ENCODE measurements at regions not wholly inside any gene's neighbourhood (a gene's known extent, or its start where the extent isn't known, plus 50 kb on each side); places are given as distances from the start of the nearest gene placed in this dataset.

GRCh38 chr6:147058786-147059385, 145.3 kb upstream of the STXBP5 start:
- Mint-ChIP-seq H3K27ac (no peak overlapping the region), H3K4me3 (no peak overlapping the region), H3K36me3 (no peaks in the 10 kb centered on the region), H3K9me3 (no peaks in the 10 kb centered on the region), H3K27me3 (no peaks in the 10 kb centered on the region), H3K4me1 (peaks cover 0 to 4% (median 0%) of the 10 kb centered on the region in 3 donors)
- no peaks in the 10 kb centered on the region for H3K27me3 ChIP-seq (replicated peaks in 1 of 2; ENCODE audit: control insufficient read depth in 2 of 2, extremely low read depth in 1 of 2, insufficient read depth in 2 of 2, low read length in 1 of 2)
- POLR2A ChIA-PET, result no interaction called here
- no peaks in the 10 kb centered on the region for H3K9me3 ChIP-seq
- no peaks in the 10 kb centered on the region for H3K36me3 ChIP-seq (ENCODE audit: control insufficient read depth in 2 of 2, extremely low read depth in 1 of 2, insufficient read depth in 1 of 2, low read length in 1 of 2)
- H3K4me1 ChIP-seq (ENCODE audit: control insufficient read depth in 1 of 2, extremely low read depth in 1 of 2, insufficient read depth in 2 of 2, low read length in 2 of 2), result no peaks in the 10 kb centered on the region
- CTCF ChIA-PET, result no interaction called here
- H3K4me3 ChIP-seq (ENCODE audit: control insufficient read depth in 1 of 2, extremely low read depth in 1 of 2, low read length in 1 of 2), result no peak overlapping the region
- DNase-seq (no peak), ATAC-seq (replicated peaks in 1 of 4) (no peak)
- WGBS (ENCODE audit: insufficient coverage), result 81% methylated on average over 1 of the region's 1 CpG
- no peak overlapping the region for H3K27ac ChIP-seq (ENCODE audit: low read length)

- H3K27ac ChIP-seq (ENCODE audit: low read length), result no peak overlapping the region
- no peak for DNase-seq
- no CpG with 5 or more reads among the region's 1 CpG for WGBS (ENCODE audit: insufficient coverage)
- no peak for ATAC-seq (replicated peaks in 1 of 4)
- Mint-ChIP-seq H3K27me3 (no peaks in the 10 kb centered on the region), H3K4me1 (peaks cover 5 to 10% (median 5%) of the 10 kb centered on the region in 3 donors), H3K27ac (no peak overlapping the region), H3K9me3 (no peaks in the 10 kb centered on the region), H3K36me3 (no peaks in the 10 kb centered on the region), H3K4me3 (no peak overlapping the region)
- POLR2A ChIA-PET, result no interaction called here
- CTCF ChIA-PET, result no interaction called here
- H3K4me1 ChIP-seq (ENCODE audit: control insufficient read depth in 1 of 2, extremely low read depth in 1 of 2, insufficient read depth in 2 of 2, low read length in 2 of 2), result no peaks in the 10 kb centered on the region
- H3K9me3 ChIP-seq, result no peaks in the 10 kb centered on the region
- no peaks in the 10 kb centered on the region for H3K36me3 ChIP-seq (ENCODE audit: control insufficient read depth in 2 of 2, extremely low read depth in 1 of 2, insufficient read depth in 1 of 2, low read length in 1 of 2)
- H3K4me3 ChIP-seq (ENCODE audit: control insufficient read depth in 1 of 2, extremely low read depth in 1 of 2, low read length in 1 of 2), result no peak overlapping the region
- no peaks in the 10 kb centered on the region for H3K27me3 ChIP-seq (replicated peaks in 1 of 2; ENCODE audit: control insufficient read depth in 2 of 2, extremely low read depth in 1 of 2, insufficient read depth in 2 of 2, low read length in 1 of 2)
Measured at GRCh38 chr6:147060636-147061035, 143.6 kb upstream of the STXBP5 start.

DNA sequence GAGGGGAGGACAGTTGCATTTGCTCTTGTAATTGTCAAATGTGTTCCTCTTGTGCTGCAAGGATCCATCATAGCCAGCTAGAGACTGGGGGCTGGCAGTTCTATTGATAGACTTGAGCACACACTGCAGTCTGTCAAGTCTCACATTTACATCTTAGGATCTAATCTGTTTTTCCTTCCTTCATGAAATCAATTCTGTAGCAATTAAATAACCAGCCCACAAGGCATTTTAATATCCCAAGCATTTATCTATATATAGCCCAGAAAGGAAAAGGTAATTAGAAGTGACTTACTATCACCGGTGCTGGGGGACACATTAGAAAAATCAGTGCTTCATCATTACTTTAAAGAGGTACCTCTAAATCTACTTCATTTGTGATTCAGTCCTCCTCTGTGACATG, 143.0 kb upstream of the STXBP5 start:
- Mint-ChIP-seq H3K27me3 (no peaks in the 10 kb centered on the region), H3K36me3 (no peaks in the 10 kb centered on the region), H3K27ac (no peak overlapping the region), H3K4me3 (no peak overlapping the region), H3K4me1 (peaks cover 5 to 10% (median 5%) of the 10 kb centered on the region in 3 donors), H3K9me3 (no peaks in the 10 kb centered on the region)
- WGBS (ENCODE audit: insufficient coverage), result no CpG with 5 or more reads among the region's 1 CpG
- H3K4me1 ChIP-seq (ENCODE audit: control insufficient read depth in 1 of 2, extremely low read depth in 1 of 2, insufficient read depth in 2 of 2, low read length in 2 of 2), result no peaks in the 10 kb centered on the region
- no peaks in the 10 kb centered on the region for H3K9me3 ChIP-seq
- no peak overlapping the region for H3K4me3 ChIP-seq (ENCODE audit: control insufficient read depth in 1 of 2, extremely low read depth in 1 of 2, low read length in 1 of 2)
- H3K27ac ChIP-seq (ENCODE audit: low read length), result no peak overlapping the region
- ChIA-PET CTCF (no interaction called here), POLR2A (no interaction called here)
- H3K27me3 ChIP-seq (replicated peaks in 1 of 2; ENCODE audit: control insufficient read depth in 2 of 2, extremely low read depth in 1 of 2, insufficient read depth in 2 of 2, low read length in 1 of 2), result no peaks in the 10 kb centered on the region
- H3K36me3 ChIP-seq (ENCODE audit: control insufficient read depth in 2 of 2, extremely low read depth in 1 of 2, insufficient read depth in 1 of 2, low read length in 1 of 2), result no peaks in the 10 kb centered on the region
- ATAC-seq (replicated peaks in 1 of 4), result no peak
- DNase-seq, result no peak

DNA sequence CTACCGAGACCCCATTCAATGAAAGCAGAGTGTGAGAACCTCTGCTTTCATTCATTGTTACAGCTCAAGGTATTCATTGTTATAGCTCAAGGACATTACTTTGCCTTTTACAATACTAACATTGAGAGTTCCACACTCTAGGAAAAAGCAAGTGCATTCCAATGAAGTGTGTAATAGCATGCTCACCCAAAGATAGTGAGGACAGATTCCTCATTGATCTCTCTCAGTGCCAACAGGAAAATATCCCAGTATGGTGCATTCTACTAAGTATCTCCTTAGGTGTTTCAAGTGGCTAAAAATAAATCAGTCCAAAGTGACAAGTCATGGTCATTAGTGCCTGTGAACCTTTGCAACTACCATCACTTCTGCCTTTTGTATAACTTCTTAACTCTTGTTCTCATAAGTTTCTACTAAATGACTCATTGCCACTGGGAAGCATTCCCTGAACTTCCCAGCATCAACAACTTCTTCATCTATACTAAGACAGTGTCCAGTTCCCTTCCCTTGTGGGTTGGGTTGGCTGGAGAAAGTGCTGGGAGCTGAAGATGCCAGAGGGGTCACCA, 140.7 kb upstream of the STXBP5 start:
- H3K4me3 Mint-ChIP-seq, result no peak overlapping the region

DNA sequence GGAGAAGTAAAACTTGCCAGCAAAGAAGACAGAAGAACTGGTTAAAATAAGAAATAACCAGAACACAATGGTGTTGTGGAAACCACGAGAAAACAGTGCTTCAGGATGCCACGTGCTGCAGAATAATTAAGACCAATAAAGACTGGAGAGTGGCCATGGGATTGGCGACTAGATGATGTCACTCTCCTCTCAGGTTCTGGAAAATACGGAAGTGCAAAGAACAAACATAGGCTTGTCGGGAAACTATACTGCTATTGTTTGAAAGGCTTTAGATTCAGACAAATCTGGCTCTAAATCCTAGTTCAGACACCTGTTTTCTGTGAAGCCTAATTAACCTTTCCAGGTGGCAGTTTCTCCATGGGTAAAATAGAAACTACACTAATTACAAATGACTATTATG, 138.4 kb upstream of the STXBP5 start:
- peaks cover 3% of the 10 kb centered on the region for H3K36me3 Mint-ChIP-seq
- Histone ChIP-seq H3K4me1 (ENCODE audit: control insufficient read depth in 1 of 2, extremely low read depth in 1 of 2, insufficient read depth in 2 of 2, low read length in 2 of 2) (no peaks in the 10 kb centered on the region), H3K27me3 (replicated peaks in 1 of 2; ENCODE audit: control insufficient read depth in 2 of 2, extremely low read depth in 1 of 2, insufficient read depth in 2 of 2, low read length in 1 of 2) (no peaks in the 10 kb centered on the region), H3K9me3 (no peaks in the 10 kb centered on the region), H3K27ac (ENCODE audit: low read length) (no peak overlapping the region), H3K4me3 (ENCODE audit: control insufficient read depth in 1 of 2, extremely low read depth in 1 of 2, low read length in 1 of 2) (no peak overlapping the region), H3K36me3 (ENCODE audit: control insufficient read depth in 2 of 2, extremely low read depth in 1 of 2, insufficient read depth in 1 of 2, low read length in 1 of 2) (no peaks in the 10 kb centered on the region)
- ATAC-seq (replicated peaks in 1 of 4), result no peak
- peaks cover 5 to 10% (median 5%) of the 10 kb centered on the region in 3 donors for H3K4me1 Mint-ChIP-seq
- H3K9me3 Mint-ChIP-seq, result peaks cover 0 to 6% (median 4%) of the 10 kb centered on the region in 3 donors
- no peak overlapping the region for H3K4me3 Mint-ChIP-seq
- ChIA-PET CTCF (interaction anchor here (0.7 kb wide), 2 partner anchors 127 to 353 kb away, joined by 3 to 5 read pairs; no protein-coding TSS in a partner anchor), POLR2A (no interaction called here)
- no peaks in the 10 kb centered on the region for H3K27me3 Mint-ChIP-seq
- DNase-seq, result no peak
- no peak overlapping the region for H3K27ac Mint-ChIP-seq
- 100% methylated on average over 1 of the region's 5 CpGs for WGBS (ENCODE audit: insufficient coverage)

More for the DNA sequence above, 140.7 kb upstream of the STXBP5 start:
- no peaks in the 10 kb centered on the region for H3K4me1 ChIP-seq (ENCODE audit: control insufficient read depth in 1 of 2, extremely low read depth in 1 of 2, insufficient read depth in 2 of 2, low read length in 2 of 2)
- 100% methylated on average over 1 of the region's 1 CpG for WGBS (ENCODE audit: insufficient coverage)
- CTCF ChIA-PET, result no interaction called here
- H3K27me3 Mint-ChIP-seq, result no peaks in the 10 kb centered on the region
- DNase-seq (no peak), ATAC-seq (replicated peaks in 1 of 4) (no peak)
- POLR2A ChIA-PET, result no interaction called here
- H3K4me3 ChIP-seq (ENCODE audit: control insufficient read depth in 1 of 2, extremely low read depth in 1 of 2, low read length in 1 of 2), result no peak overlapping the region
- H3K9me3 ChIP-seq, result no peaks in the 10 kb centered on the region
- no peaks in the 10 kb centered on the region for H3K36me3 ChIP-seq (ENCODE audit: control insufficient read depth in 2 of 2, extremely low read depth in 1 of 2, insufficient read depth in 1 of 2, low read length in 1 of 2)
- H3K27me3 ChIP-seq (replicated peaks in 1 of 2; ENCODE audit: control insufficient read depth in 2 of 2, extremely low read depth in 1 of 2, insufficient read depth in 2 of 2, low read length in 1 of 2), result no peaks in the 10 kb centered on the region
- no peak overlapping the region for H3K27ac ChIP-seq (ENCODE audit: low read length)
- no peaks in the 10 kb centered on the region for H3K36me3 Mint-ChIP-seq
- H3K9me3 Mint-ChIP-seq, result no peaks in the 10 kb centered on the region
- H3K27ac Mint-ChIP-seq, result no peak overlapping the region
- H3K4me1 Mint-ChIP-seq, result peaks cover 5 to 10% (median 5%) of the 10 kb centered on the region in 3 donors

GRCh38 chr6:147067184-147067583, 137.0 kb upstream of the STXBP5 start:
- WGBS (ENCODE audit: insufficient coverage), result 96% methylated on average over 4 of the region's 5 CpGs
- Histone ChIP-seq H3K4me1 (ENCODE audit: control insufficient read depth in 1 of 2, extremely low read depth in 1 of 2, insufficient read depth in 2 of 2, low read length in 2 of 2) (no peaks in the 10 kb centered on the region), H3K36me3 (ENCODE audit: control insufficient read depth in 2 of 2, extremely low read depth in 1 of 2, insufficient read depth in 1 of 2, low read length in 1 of 2) (no peaks in the 10 kb centered on the region), H3K27ac (ENCODE audit: low read length) (no peak overlapping the region), H3K27me3 (replicated peaks in 1 of 2; ENCODE audit: control insufficient read depth in 2 of 2, extremely low read depth in 1 of 2, insufficient read depth in 2 of 2, low read length in 1 of 2) (no peaks in the 10 kb centered on the region), H3K9me3 (no peaks in the 10 kb centered on the region), H3K4me3 (ENCODE audit: control insufficient read depth in 1 of 2, extremely low read depth in 1 of 2, low read length in 1 of 2) (no peak overlapping the region)
- peaks cover 3% of the 10 kb centered on the region for H3K36me3 Mint-ChIP-seq
- ATAC-seq (replicated peaks in 1 of 4) (no peak), DNase-seq (no peak)
- no peak overlapping the region for H3K4me3 Mint-ChIP-seq
- H3K9me3 Mint-ChIP-seq, result peaks cover 0 to 6% (median 4%) of the 10 kb centered on the region in 3 donors
- no peak overlapping the region for H3K27ac Mint-ChIP-seq
- H3K27me3 Mint-ChIP-seq, result no peaks in the 10 kb centered on the region
- ChIA-PET POLR2A (no interaction called here), CTCF (no interaction called here)
- H3K4me1 Mint-ChIP-seq, result peaks cover 5 to 10% (median 5%) of the 10 kb centered on the region in 3 donors
